ENCODE measurements at regions not wholly inside any gene's neighbourhood (a gene's known extent, or its start where the extent isn't known, plus 50 kb on each side); places are given as distances from the start of the nearest gene placed in this dataset.
"Not testable (repeated sequence)": the region's sequence is repeated elsewhere in the genome, so short reads cannot be mapped to it uniquely, and the experiment has no call there.

DNA sequence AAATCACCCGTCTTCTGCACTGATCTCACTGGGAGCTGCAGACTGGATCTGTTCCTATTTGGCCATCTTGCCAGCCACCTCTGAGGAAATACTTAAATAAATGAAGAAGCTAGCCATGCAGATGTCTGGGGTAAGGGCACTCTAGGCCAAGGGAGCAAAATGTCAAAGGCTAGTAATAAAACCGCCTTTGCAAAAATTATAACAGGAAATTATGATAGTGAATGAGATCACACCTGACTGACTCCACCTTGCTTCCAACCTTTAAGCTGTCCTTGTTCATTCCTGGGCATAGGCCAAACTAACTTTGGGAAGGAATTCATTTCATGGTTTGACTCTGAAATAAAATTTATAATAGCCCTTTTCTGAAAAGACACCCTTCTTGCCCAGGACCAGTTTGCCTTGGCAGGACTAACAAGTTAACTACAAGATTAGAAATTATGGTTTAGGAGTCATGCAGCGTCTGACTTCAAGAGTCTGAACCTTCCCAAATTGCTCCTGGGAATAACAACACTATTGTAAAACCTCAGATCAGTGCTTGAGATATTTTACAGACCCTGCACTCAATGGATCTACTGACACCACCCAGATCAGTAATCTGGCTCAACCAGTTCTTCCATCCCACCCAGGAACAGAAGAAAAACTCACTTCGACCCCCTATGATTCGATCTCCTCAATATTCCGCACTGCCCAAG, 246.9 kb upstream of the HDX start:
- no peaks in the 10 kb centered on the region for H3K4me1 ChIP-seq

DNA sequence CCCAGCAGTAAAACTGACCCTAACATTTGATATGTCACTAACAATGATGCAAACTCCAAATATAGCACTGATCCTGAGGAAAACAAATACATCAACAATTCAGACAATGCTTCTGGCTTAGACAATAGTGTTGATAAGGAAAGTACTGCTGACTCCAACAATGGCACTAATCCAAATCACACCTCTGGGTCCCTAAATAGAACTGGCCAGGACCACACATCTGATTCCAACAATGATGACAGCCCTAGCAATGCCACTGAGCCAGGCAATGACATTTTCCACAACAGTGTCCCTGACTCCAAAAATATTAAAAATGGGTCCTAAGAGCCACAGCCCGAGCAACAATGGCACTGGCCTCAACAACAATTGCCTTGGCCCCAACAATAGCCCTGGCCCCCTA, 243.1 kb upstream of the APOOL start:
- Histone ChIP-seq H3K9me3 (no peaks in the 10 kb centered on the region), H3K36me3 (no peaks in the 10 kb centered on the region), H3K4me3 (no peak overlapping the region), H3K27ac (no peak overlapping the region), H3K4me1 (no peaks in the 10 kb centered on the region), H3K27me3 (no peaks in the 10 kb centered on the region)
- TF ChIP-seq, protein P1, sequence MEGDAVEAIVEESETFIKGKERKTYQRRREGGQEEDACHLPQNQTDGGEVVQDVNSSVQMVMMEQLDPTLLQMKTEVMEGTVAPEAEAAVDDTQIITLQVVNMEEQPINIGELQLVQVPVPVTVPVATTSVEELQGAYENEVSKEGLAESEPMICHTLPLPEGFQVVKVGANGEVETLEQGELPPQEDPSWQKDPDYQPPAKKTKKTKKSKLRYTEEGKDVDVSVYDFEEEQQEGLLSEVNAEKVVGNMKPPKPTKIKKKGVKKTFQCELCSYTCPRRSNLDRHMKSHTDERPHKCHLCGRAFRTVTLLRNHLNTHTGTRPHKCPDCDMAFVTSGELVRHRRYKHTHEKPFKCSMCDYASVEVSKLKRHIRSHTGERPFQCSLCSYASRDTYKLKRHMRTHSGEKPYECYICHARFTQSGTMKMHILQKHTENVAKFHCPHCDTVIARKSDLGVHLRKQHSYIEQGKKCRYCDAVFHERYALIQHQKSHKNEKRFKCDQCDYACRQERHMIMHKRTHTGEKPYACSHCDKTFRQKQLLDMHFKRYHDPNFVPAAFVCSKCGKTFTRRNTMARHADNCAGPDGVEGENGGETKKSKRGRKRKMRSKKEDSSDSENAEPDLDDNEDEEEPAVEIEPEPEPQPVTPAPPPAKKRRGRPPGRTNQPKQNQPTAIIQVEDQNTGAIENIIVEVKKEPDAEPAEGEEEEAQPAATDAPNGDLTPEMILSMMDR (IDR thresholded peaks at IDR 0.05): no peak
- DNase-seq: no peak
- intact Hi-C loops (cut with DNase I; ENCODE audit: low total_unique reads): no loop called here

More for the DNA sequence above, 246.9 kb upstream of the HDX start:
- H3K27ac ChIP-seq: no peak overlapping the region
- no peak overlapping the region for H3K4me3 ChIP-seq
- H3K27me3 ChIP-seq: no peaks in the 10 kb centered on the region
- no peak for DNase-seq
- H3K36me3 ChIP-seq: no peaks in the 10 kb centered on the region
- TF ChIP-seq, protein P1 (IDR thresholded peaks at IDR 0.05): no peak
- no peaks in the 10 kb centered on the region for H3K9me3 ChIP-seq
- intact Hi-C loops (cut with DNase I; ENCODE audit: low total_unique reads): no loop called here

DNA sequence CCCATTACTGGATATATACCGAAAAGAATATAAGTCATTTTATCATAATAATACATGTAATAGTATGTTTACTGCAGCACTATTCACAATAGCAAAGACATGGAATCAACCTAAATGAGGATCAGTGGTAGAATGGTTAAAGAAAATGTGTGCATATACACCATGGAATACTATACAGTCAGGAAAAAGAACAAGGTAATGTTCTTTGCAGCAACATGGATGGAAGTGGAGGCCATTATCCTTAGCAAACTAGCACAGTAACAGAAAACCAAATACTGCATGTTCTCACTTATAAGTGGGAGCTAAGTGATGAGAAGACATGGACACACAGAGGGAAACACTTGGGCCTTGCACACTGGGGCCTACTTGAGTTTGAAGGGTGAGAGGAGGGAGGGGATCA, 207.4 kb upstream of the APOOL start:
- TF ChIP-seq, protein P1 (IDR thresholded peaks at IDR 0.05): no peak
- intact Hi-C loops (cut with DNase I; ENCODE audit: low total_unique reads): no loop called here

DNA sequence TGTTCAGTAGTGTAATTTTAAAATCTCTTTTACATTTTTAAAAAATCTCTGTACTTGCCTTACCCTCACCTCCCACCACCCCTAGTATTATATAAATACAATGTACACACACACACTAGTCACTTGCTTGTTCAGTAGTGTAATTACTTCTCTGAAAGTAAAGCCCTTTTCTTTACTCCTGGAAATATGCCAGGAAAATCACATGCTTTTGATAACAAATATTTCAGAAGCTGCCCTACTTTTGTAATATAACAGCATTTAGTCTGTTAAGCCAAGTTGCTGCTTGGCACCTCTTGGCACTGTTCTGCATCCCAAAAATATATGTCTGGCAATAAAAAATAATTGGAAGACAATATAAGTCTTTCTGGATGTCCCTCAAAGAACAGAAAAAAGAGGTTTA, 172.8 kb upstream of the APOOL start:
- TF ChIP-seq, protein P1 (IDR thresholded peaks at IDR 0.05): no peak
- no peak overlapping the region for H3K4me3 ChIP-seq

More for the DNA sequence above, 207.4 kb upstream of the APOOL start:
- Histone ChIP-seq H3K27me3 (no peaks in the 10 kb centered on the region), H3K4me3 (no peak overlapping the region), H3K9me3 (peaks cover 0 to 15% (median 0%) of the 10 kb centered on the region in 3 donors), H3K27ac (no peak overlapping the region), H3K36me3 (no peaks in the 10 kb centered on the region), H3K4me1 (no peaks in the 10 kb centered on the region)
- no peak for DNase-seq

DNA sequence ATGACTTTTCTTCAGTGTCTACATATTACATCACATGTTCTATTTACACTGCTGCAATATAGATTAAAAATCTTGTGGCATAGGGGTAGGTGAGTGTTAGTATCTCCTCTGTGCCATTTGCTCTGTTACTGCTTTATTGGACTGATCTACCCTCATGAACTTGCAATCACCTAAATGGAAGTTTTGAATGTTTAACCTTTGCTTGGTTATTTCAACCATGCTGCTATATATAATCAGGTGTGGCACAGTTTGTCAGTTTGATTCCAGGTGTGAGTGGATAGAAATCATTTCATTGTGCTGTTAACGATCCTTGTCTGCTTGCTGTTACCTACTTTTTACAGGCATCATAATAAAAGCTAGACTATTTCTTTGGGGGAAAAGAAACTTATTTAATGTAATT, 157.1 kb upstream of the APOOL start:
- DNase-seq; intact Hi-C loops (cut with DNase I; ENCODE audit: low total_unique reads); H3K27ac ChIP-seq; H3K36me3 ChIP-seq; H3K4me3 ChIP-seq; H3K27me3 ChIP-seq: not testable (repeated sequence)
- H3K4me1 ChIP-seq: peaks cover 0 to 11% (median 0%) of the 10 kb centered on the region in 4 donors
- peaks cover 0 to 17% (median 0%) of the 10 kb centered on the region in 3 donors for H3K9me3 ChIP-seq

More for the DNA sequence above, 172.8 kb upstream of the APOOL start:
- H3K4me1 ChIP-seq: peaks cover 0 to 16% (median 0%) of the 10 kb centered on the region in 4 donors
- DNase-seq: no peak
- no peak overlapping the region for H3K27ac ChIP-seq
- H3K9me3 ChIP-seq: peaks cover 0 to 8% (median 0%) of the 10 kb centered on the region in 3 donors
- no peaks in the 10 kb centered on the region for H3K27me3 ChIP-seq
- intact Hi-C loops (cut with DNase I; ENCODE audit: low total_unique reads): no loop called here
- no peaks in the 10 kb centered on the region for H3K36me3 ChIP-seq

DNA sequence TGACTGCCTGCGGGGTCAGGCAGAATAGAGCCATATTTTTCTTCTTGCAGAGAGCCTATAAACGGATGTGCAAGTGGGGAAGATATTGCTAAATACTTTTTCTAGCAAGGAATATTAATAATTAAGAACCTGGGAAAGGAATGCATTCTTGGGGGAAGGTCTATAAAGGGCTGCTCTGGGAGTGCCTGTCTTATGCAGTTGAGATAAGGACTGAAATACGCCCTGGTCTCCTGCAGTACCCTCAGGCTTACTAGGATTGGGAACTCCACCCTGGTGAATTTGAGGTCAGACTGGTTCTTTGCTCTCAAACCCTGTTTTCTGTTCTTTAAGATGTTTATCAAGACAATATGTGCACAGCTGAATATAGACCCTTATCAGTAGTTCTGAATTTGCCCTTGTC, 152.5 kb upstream of the APOOL start:
- intact Hi-C loops (cut with DNase I; ENCODE audit: low total_unique reads); DNase-seq; H3K27ac ChIP-seq; H3K4me1 ChIP-seq; H3K27me3 ChIP-seq; H3K36me3 ChIP-seq; H3K4me3 ChIP-seq: not testable (repeated sequence)
- H3K9me3 ChIP-seq: peaks cover 0 to 24% (median 0%) of the 10 kb centered on the region in 3 donors

DNA sequence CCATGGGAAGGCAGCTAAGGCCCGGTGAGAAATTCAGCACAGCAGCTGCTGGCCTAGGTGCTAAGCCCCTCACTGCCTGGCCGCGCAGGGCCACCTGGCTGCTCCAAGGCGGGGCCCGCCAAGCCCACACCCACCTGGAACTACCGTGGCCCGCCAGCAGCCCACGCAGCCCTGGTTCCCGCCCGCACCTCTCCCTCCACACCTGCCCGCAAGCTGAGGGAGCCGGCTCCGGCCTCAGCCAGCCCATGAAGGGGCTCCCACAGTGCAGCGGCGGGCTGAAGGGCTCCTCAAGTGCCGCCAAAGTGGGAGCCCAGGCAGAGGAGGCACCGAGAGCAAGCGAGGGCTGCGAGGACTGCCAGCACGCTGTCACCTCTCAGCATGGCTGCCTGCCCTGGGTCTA, 146.9 kb upstream of the APOOL start:
- H3K4me1 ChIP-seq; DNase-seq; H3K9me3 ChIP-seq; H3K4me3 ChIP-seq; H3K27me3 ChIP-seq; intact Hi-C loops (cut with DNase I; ENCODE audit: low total_unique reads); H3K36me3 ChIP-seq: not testable (repeated sequence)
- peak overlapping the region; percentile 41 to 55 for H3K27ac ChIP-seq

DNA sequence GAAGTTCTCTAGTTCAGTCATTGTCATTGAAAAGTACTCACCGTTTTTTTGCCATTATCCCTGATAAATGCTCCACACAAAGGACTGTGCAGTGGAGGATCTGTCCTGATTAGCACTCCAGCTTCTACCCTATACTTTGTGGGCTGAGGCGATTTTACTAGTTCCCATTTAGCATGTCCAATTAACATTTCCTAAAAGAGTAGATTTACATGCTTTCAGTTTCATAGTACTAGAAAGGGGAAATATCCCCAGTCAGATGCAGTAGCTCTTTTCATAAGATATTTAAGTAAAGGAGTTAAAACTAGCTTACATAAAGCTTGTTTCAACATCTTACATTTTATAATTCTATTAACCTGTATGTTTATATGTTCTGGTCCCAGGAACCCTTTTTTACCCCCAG, 144.9 kb upstream of the APOOL start:
- H3K9me3 ChIP-seq; H3K4me3 ChIP-seq; H3K27ac ChIP-seq; intact Hi-C loops (cut with DNase I; ENCODE audit: low total_unique reads); H3K36me3 ChIP-seq; DNase-seq; H3K27me3 ChIP-seq: not testable (repeated sequence)
- peaks cover 0 to 11% (median 0%) of the 10 kb centered on the region in 4 donors for H3K4me1 ChIP-seq
